ENCODE measurements at regions not wholly inside any gene's neighbourhood (a gene's known extent, or its start where the extent isn't known, plus 50 kb on each side); places are given as distances from the start of the nearest gene placed in this dataset.

DNA sequence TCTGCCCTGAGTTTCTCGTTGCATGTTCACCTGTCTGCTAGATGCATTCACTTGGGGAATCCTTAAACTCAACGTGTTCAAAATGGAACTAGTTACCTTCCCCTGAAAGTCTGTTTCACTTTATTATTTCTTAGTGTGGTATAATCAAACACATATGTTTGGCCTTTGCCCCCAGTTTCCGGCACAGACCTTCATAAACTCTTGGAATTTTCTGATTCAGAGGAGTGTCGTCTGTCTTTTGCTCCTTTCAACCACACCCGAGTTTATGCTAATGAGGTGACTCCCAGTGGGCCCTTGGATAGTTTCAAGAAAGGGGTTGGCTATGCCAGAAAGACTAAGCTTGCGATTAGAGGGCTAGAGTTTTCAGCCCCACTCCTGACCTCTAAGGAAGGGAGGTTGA lies 198.9 kb downstream of the CDCA7 start:
- intact Hi-C loops (cut with micrococcal nuclease; ENCODE audit: unreplicated experiment), result no loop called here
- no peaks in the 10 kb centered on the region for H3K9me3 ChIP-seq (ENCODE audit: low read depth, low read length, poor library complexity, severe bottlenecking)
- no TSS peak for BruUV-seq (replicated peaks)
- ChIA-PET POLR2A (ENCODE audit: low non-redundant PET) (no interaction called here), CTCF (no interaction called here)
- peaks cover 8% of the 10 kb centered on the region for H3K4me1 ChIP-seq (ENCODE audit: insufficient read depth, low read length, poor library complexity, severe bottlenecking)
- H3K36me3 ChIP-seq (ENCODE audit: insufficient read depth, low read length, poor library complexity, severe bottlenecking), result no peaks in the 10 kb centered on the region
- no peak overlapping the region for H3K4me3 ChIP-seq (ENCODE audit: low read depth, low read length, poor library complexity, severe bottlenecking)
- H3K27ac ChIP-seq (ENCODE audit: low read depth, low read length, poor library complexity, severe bottlenecking), result no peak overlapping the region
- TF ChIP-seq, protein P1, sequence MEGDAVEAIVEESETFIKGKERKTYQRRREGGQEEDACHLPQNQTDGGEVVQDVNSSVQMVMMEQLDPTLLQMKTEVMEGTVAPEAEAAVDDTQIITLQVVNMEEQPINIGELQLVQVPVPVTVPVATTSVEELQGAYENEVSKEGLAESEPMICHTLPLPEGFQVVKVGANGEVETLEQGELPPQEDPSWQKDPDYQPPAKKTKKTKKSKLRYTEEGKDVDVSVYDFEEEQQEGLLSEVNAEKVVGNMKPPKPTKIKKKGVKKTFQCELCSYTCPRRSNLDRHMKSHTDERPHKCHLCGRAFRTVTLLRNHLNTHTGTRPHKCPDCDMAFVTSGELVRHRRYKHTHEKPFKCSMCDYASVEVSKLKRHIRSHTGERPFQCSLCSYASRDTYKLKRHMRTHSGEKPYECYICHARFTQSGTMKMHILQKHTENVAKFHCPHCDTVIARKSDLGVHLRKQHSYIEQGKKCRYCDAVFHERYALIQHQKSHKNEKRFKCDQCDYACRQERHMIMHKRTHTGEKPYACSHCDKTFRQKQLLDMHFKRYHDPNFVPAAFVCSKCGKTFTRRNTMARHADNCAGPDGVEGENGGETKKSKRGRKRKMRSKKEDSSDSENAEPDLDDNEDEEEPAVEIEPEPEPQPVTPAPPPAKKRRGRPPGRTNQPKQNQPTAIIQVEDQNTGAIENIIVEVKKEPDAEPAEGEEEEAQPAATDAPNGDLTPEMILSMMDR (conservative IDR thresholded peaks at IDR 0.05; ENCODE audit: low read depth, low read length), result no peak
- no peak for TF ChIP-seq EZH2 (IDR thresholded peaks at IDR 0.05; ENCODE audit: borderline replicate concordance, low read depth, low read length, poor library complexity, severe bottlenecking)
- peak; percentile 61 for DNase-seq (ENCODE audit: low spot score)
- H3K27me3 ChIP-seq (replicated peaks; ENCODE audit: insufficient read depth, low read depth, low read length, poor library complexity), result peaks cover 20% of the 10 kb centered on the region

DNA sequence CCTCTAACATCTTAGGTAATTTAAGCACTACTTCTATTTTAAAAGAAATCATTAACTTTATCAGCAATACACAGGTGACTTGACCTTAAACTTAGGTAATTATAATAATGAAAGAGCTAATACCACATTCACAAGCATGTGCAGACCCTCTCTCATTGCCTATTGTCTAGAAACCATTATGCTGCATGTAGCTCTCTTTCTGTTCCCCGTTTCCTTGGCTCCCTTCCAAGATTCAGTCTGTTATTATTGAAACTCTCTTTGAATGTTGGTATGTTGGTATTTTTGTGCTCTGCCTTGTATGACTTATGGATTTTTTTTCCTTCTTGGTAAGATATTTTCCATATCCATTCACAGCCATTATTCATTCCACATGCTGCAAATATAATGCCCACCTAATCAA lies 201.2 kb downstream of the CDCA7 start:
- Histone ChIP-seq H3K4me1 (ENCODE audit: insufficient read depth, low read length, poor library complexity, severe bottlenecking) (peaks cover 8% of the 10 kb centered on the region), H3K4me3 (ENCODE audit: low read depth, low read length, poor library complexity, severe bottlenecking) (no peak overlapping the region), H3K9me3 (ENCODE audit: low read depth, low read length, poor library complexity, severe bottlenecking) (no peaks in the 10 kb centered on the region), H3K27ac (ENCODE audit: low read depth, low read length, poor library complexity, severe bottlenecking) (no peak overlapping the region), H3K36me3 (ENCODE audit: insufficient read depth, low read length, poor library complexity, severe bottlenecking) (no peaks in the 10 kb centered on the region), H3K27me3 (replicated peaks; ENCODE audit: insufficient read depth, low read depth, low read length, poor library complexity) (peaks cover 20% of the 10 kb centered on the region)
- TF ChIP-seq, protein P1 (conservative IDR thresholded peaks at IDR 0.05; ENCODE audit: low read depth, low read length), result no peak
- TF ChIP-seq EZH2 (IDR thresholded peaks at IDR 0.05; ENCODE audit: borderline replicate concordance, low read depth, low read length, poor library complexity, severe bottlenecking), result no peak
- intact Hi-C loops (cut with micrococcal nuclease; ENCODE audit: unreplicated experiment), result no loop called here
- BruUV-seq (replicated peaks), result no TSS peak
- ChIA-PET CTCF (no interaction called here), POLR2A (ENCODE audit: low non-redundant PET) (no interaction called here)
- DNase-seq (ENCODE audit: low spot score), result peak; percentile 45

DNA sequence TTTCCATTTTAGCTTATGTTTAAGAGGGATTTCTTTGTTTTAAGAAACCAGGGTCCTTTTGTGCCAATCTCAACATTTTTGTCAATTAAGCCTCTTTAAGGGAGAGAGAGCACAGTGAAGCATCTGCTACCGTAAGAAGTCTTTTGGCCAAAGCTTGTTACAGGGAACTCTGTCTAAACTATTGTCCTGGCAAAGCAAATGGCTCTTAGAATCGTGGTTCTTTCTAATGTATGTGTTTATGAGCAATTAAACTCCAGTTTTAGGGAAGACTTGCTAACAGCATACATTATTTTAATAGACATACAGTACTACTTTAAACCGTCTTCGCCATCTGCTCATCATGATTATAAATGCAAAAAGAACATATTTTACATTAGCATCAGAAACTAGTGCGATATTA lies 202.1 kb downstream of the CDCA7 start:
- H3K27me3 ChIP-seq (replicated peaks; ENCODE audit: insufficient read depth, low read depth, low read length, poor library complexity), result peaks cover 20% of the 10 kb centered on the region
- no peak for DNase-seq (ENCODE audit: low spot score)
- TF ChIP-seq, protein P1 (conservative IDR thresholded peaks at IDR 0.05; ENCODE audit: low read depth, low read length), result no peak
- no peak for TF ChIP-seq EZH2 (IDR thresholded peaks at IDR 0.05; ENCODE audit: borderline replicate concordance, low read depth, low read length, poor library complexity, severe bottlenecking)
- POLR2A ChIA-PET (ENCODE audit: low non-redundant PET), result no interaction called here
- CTCF ChIA-PET, result no interaction called here
- no peaks in the 10 kb centered on the region for H3K36me3 ChIP-seq (ENCODE audit: insufficient read depth, low read length, poor library complexity, severe bottlenecking)
- BruUV-seq (replicated peaks), result no TSS peak
- H3K4me3 ChIP-seq (ENCODE audit: low read depth, low read length, poor library complexity, severe bottlenecking), result no peak overlapping the region
- no peaks in the 10 kb centered on the region for H3K9me3 ChIP-seq (ENCODE audit: low read depth, low read length, poor library complexity, severe bottlenecking)
- H3K27ac ChIP-seq (ENCODE audit: low read depth, low read length, poor library complexity, severe bottlenecking), result no peak overlapping the region
- peaks cover 8% of the 10 kb centered on the region for H3K4me1 ChIP-seq (ENCODE audit: insufficient read depth, low read length, poor library complexity, severe bottlenecking)
- intact Hi-C loops (cut with micrococcal nuclease; ENCODE audit: unreplicated experiment), result no loop called here

All from A673 (cell line).